ENCODE measurements at regions not wholly inside any gene's neighbourhood (a gene's known extent, or its start where the extent isn't known, plus 50 kb on each side); places are given as distances from the start of the nearest gene placed in this dataset.

- Histone ChIP-seq H3K4me1 (ENCODE audit: control insufficient read depth in 1 of 2, insufficient read depth in 2 of 2, low read length in 2 of 2) (no peaks in the 10 kb centered on the region), H3K9me3 (ENCODE audit: control insufficient read depth in 1 of 2, low read length in 2 of 2) (peaks cover 0 to 10% of the 10 kb centered on the region in 2 donors), H3K36me3 (ENCODE audit: control insufficient read depth in 1 of 2, insufficient read depth in 2 of 2, low read length in 2 of 2) (no peaks in the 10 kb centered on the region), H3K4me3 (ENCODE audit: low read depth in 1 of 2, low read length in 2 of 2) (no peak overlapping the region), H3K27ac (ENCODE audit: low read length) (no peak overlapping the region), H3K27me3 (ENCODE audit: low read depth, low read length) (no peaks in the 10 kb centered on the region)
These were observed 1149.2 kb downstream of the BRD1 start for GRCh38 chr22:48678171-48679135.

GRCh38 chr22:48677621-48678020 is 1150.1 kb downstream of the BRD1 start:
- Histone ChIP-seq H3K4me3 (ENCODE audit: low read depth in 1 of 2, low read length in 2 of 2) (no peak overlapping the region), H3K27me3 (ENCODE audit: low read depth, low read length) (no peaks in the 10 kb centered on the region), H3K27ac (ENCODE audit: low read length) (no peak overlapping the region), H3K4me1 (ENCODE audit: control insufficient read depth in 1 of 2, insufficient read depth in 2 of 2, low read length in 2 of 2) (no peaks in the 10 kb centered on the region), H3K9me3 (ENCODE audit: control insufficient read depth in 1 of 2, low read length in 2 of 2) (peaks cover 3 to 19% of the 10 kb centered on the region in 2 donors), H3K36me3 (ENCODE audit: control insufficient read depth in 1 of 2, insufficient read depth in 2 of 2, low read length in 2 of 2) (no peaks in the 10 kb centered on the region)

- Histone ChIP-seq H3K4me1 (ENCODE audit: control insufficient read depth in 1 of 2, insufficient read depth in 2 of 2, low read length in 2 of 2) (no peaks in the 10 kb centered on the region), H3K27ac (ENCODE audit: low read length) (no peak overlapping the region), H3K4me3 (ENCODE audit: low read depth in 1 of 2, low read length in 2 of 2) (no peak overlapping the region), H3K9me3 (ENCODE audit: control insufficient read depth in 1 of 2, low read length in 2 of 2) (peaks cover 6 to 24% of the 10 kb centered on the region in 2 donors), H3K36me3 (ENCODE audit: control insufficient read depth in 1 of 2, insufficient read depth in 2 of 2, low read length in 2 of 2) (no peaks in the 10 kb centered on the region), H3K27me3 (ENCODE audit: low read depth, low read length) (no peaks in the 10 kb centered on the region)
These were observed 1150.5 kb downstream of the BRD1 start for GRCh38 chr22:48677168-48677520.

- no peak overlapping the region for H3K4me3 ChIP-seq (ENCODE audit: low read depth in 1 of 2, low read length in 2 of 2)
- no peaks in the 10 kb centered on the region for H3K36me3 ChIP-seq (ENCODE audit: control insufficient read depth in 1 of 2, insufficient read depth in 2 of 2, low read length in 2 of 2)
- no peak overlapping the region for H3K27ac ChIP-seq (ENCODE audit: low read length)
- H3K9me3 ChIP-seq (ENCODE audit: control insufficient read depth in 1 of 2, low read length in 2 of 2): peaks cover 6 to 26% of the 10 kb centered on the region in 2 donors
- no peaks in the 10 kb centered on the region for H3K4me1 ChIP-seq (ENCODE audit: control insufficient read depth in 1 of 2, insufficient read depth in 2 of 2, low read length in 2 of 2)
- no peaks in the 10 kb centered on the region for H3K27me3 ChIP-seq (ENCODE audit: low read depth, low read length)
These were observed 1151.2 kb downstream of the BRD1 start for GRCh38 chr22:48676266-48677167.

GRCh38 chr22:48675830-48676145 is 1151.9 kb downstream of the BRD1 start:
- H3K36me3 ChIP-seq (ENCODE audit: control insufficient read depth in 1 of 2, insufficient read depth in 2 of 2, low read length in 2 of 2): no peaks in the 10 kb centered on the region
- no peak overlapping the region for H3K4me3 ChIP-seq (ENCODE audit: low read depth in 1 of 2, low read length in 2 of 2)
- no peaks in the 10 kb centered on the region for H3K4me1 ChIP-seq (ENCODE audit: control insufficient read depth in 1 of 2, insufficient read depth in 2 of 2, low read length in 2 of 2)
- H3K27ac ChIP-seq (ENCODE audit: low read length): no peak overlapping the region
- H3K9me3 ChIP-seq (ENCODE audit: control insufficient read depth in 1 of 2, low read length in 2 of 2): peaks cover 6 to 30% of the 10 kb centered on the region in 2 donors
- H3K27me3 ChIP-seq (ENCODE audit: low read depth, low read length): no peaks in the 10 kb centered on the region

- H3K9me3 ChIP-seq (ENCODE audit: control insufficient read depth in 1 of 2, low read length in 2 of 2): peaks cover 6 to 33% of the 10 kb centered on the region in 2 donors
- H3K36me3 ChIP-seq (ENCODE audit: control insufficient read depth in 1 of 2, insufficient read depth in 2 of 2, low read length in 2 of 2): no peaks in the 10 kb centered on the region
- H3K4me3 ChIP-seq (ENCODE audit: low read depth in 1 of 2, low read length in 2 of 2): no peak overlapping the region
- no peak overlapping the region for H3K27ac ChIP-seq (ENCODE audit: low read length)
- no peaks in the 10 kb centered on the region for H3K27me3 ChIP-seq (ENCODE audit: low read depth, low read length)
- no peaks in the 10 kb centered on the region for H3K4me1 ChIP-seq (ENCODE audit: control insufficient read depth in 1 of 2, insufficient read depth in 2 of 2, low read length in 2 of 2)
These were observed 1152.4 kb downstream of the BRD1 start for GRCh38 chr22:48675141-48675829.

- Histone ChIP-seq H3K4me1 (ENCODE audit: control insufficient read depth in 1 of 2, insufficient read depth in 2 of 2, low read length in 2 of 2) (no peaks in the 10 kb centered on the region), H3K36me3 (ENCODE audit: control insufficient read depth in 1 of 2, insufficient read depth in 2 of 2, low read length in 2 of 2) (no peaks in the 10 kb centered on the region), H3K9me3 (ENCODE audit: control insufficient read depth in 1 of 2, low read length in 2 of 2) (peaks cover 6 to 33% of the 10 kb centered on the region in 2 donors), H3K4me3 (ENCODE audit: low read depth in 1 of 2, low read length in 2 of 2) (no peak overlapping the region), H3K27me3 (ENCODE audit: low read depth, low read length) (no peaks in the 10 kb centered on the region), H3K27ac (ENCODE audit: low read length) (no peak overlapping the region)
These were observed 1153.7 kb downstream of the BRD1 start for GRCh38 chr22:48673806-48674500.

- Histone ChIP-seq H3K4me3 (ENCODE audit: low read depth in 1 of 2, low read length in 2 of 2) (peak overlapping the region in 1 of 2 donors; percentile 6), H3K9me3 (ENCODE audit: control insufficient read depth in 1 of 2, low read length in 2 of 2) (peaks cover 6 to 33% of the 10 kb centered on the region in 2 donors), H3K27me3 (ENCODE audit: low read depth, low read length) (no peaks in the 10 kb centered on the region)
These were observed 1155.3 kb downstream of the BRD1 start for GRCh38 chr22:48672387-48672786.

GRCh38 chr22:48670731-48671130 is 1156.9 kb downstream of the BRD1 start:
- H3K36me3 ChIP-seq (ENCODE audit: control insufficient read depth in 1 of 2, insufficient read depth in 2 of 2, low read length in 2 of 2): no peaks in the 10 kb centered on the region
- no peaks in the 10 kb centered on the region for H3K27me3 ChIP-seq (ENCODE audit: low read depth, low read length)
- H3K27ac ChIP-seq (ENCODE audit: low read length): no peak overlapping the region
- no peak overlapping the region for H3K4me3 ChIP-seq (ENCODE audit: low read depth in 1 of 2, low read length in 2 of 2)
- H3K9me3 ChIP-seq (ENCODE audit: control insufficient read depth in 1 of 2, low read length in 2 of 2): peaks cover 6 to 33% of the 10 kb centered on the region in 2 donors
- H3K4me1 ChIP-seq (ENCODE audit: control insufficient read depth in 1 of 2, insufficient read depth in 2 of 2, low read length in 2 of 2): no peaks in the 10 kb centered on the region

More at GRCh38 chr22:48672387-48672786, 1155.3 kb downstream of the BRD1 start:
- Histone ChIP-seq H3K27ac (ENCODE audit: low read length) (no peak overlapping the region), H3K4me1 (ENCODE audit: control insufficient read depth in 1 of 2, insufficient read depth in 2 of 2, low read length in 2 of 2) (no peaks in the 10 kb centered on the region), H3K36me3 (ENCODE audit: control insufficient read depth in 1 of 2, insufficient read depth in 2 of 2, low read length in 2 of 2) (no peaks in the 10 kb centered on the region)

GRCh38 chr22:48669986-48670716 is 1157.5 kb downstream of the BRD1 start:
- Histone ChIP-seq H3K36me3 (ENCODE audit: control insufficient read depth in 1 of 2, insufficient read depth in 2 of 2, low read length in 2 of 2) (no peaks in the 10 kb centered on the region), H3K9me3 (ENCODE audit: control insufficient read depth in 1 of 2, low read length in 2 of 2) (peaks cover 6 to 33% of the 10 kb centered on the region in 2 donors), H3K4me3 (ENCODE audit: low read depth in 1 of 2, low read length in 2 of 2) (no peak overlapping the region), H3K4me1 (ENCODE audit: control insufficient read depth in 1 of 2, insufficient read depth in 2 of 2, low read length in 2 of 2) (no peaks in the 10 kb centered on the region), H3K27me3 (ENCODE audit: low read depth, low read length) (no peaks in the 10 kb centered on the region), H3K27ac (ENCODE audit: low read length) (no peak overlapping the region)

Measured in muscle layer of duodenum (tissue), 2 donors.